Ascending aorta (tissue), 2 donors: ENCODE measurements at regions not wholly inside any gene's neighbourhood (a gene's known extent, or its start where the extent isn't known, plus 50 kb on each side); places are given as distances from the start of the nearest gene placed in this dataset.
A peak's percentile ranks its signal among the peaks of the same experiment; 100 is the strongest.
"Not testable (repeated sequence)": the region's sequence is repeated elsewhere in the genome, so short reads cannot be mapped to it uniquely, and the experiment has no call there.

ENCODE experiments used
- DNase-seq, 2 donors: peaks; one replicate each; pipeline ENCODE4 v3.0.0-alpha.2; 2019; ENCODE audit warnings: low spot score in 2 of 2
- H3K27ac ChIP-seq, 2 donors: fragments of 200-600 bp; sonication (generic); one replicate each; pipeline ENCODE4 v1.5.1; 2016 to 2017; ENCODE audit warnings: mild to moderate bottlenecking in 1 of 2
- H3K27me3 ChIP-seq: fragments of 200-600 bp; sonication (generic); one replicate; pipeline ENCODE4 v1.5.1; 2017
- H3K36me3 ChIP-seq, 2 donors: fragments of 200-600 bp; sonication (generic); one replicate each; pipeline ENCODE4 v1.5.1; 2016
- H3K4me1 ChIP-seq, 2 donors: fragments of 200-600 bp; sonication (generic); one replicate each; pipeline ENCODE4 v1.5.1; 2016 to 2017; ENCODE audit warnings: mild to moderate bottlenecking in 1 of 2
- H3K4me3 ChIP-seq, 2 donors: fragments of 200-600 bp; sonication (generic); one replicate each; pipeline ENCODE4 v1.5.1; 2016 to 2017; ENCODE audit warnings: mild to moderate bottlenecking in 1 of 2
- H3K9me3 ChIP-seq, 2 donors: fragments of 200-600 bp; sonication (generic); one replicate each; pipeline ENCODE4 v1.5.1; 2016
- intact Hi-C: fragments of 100-400 bp; cut with DNase I; formaldehyde crosslinking; loops from one replicate; pipeline ENCODE4 v1.15.1; 2023
- TF ChIP-seq, protein P1 (sequence below), 3 experiments: fragments of 200-600 bp in 2 of 3; fragments of 450-650 bp in 1 of 3; sonication (generic) in 2 of 3; IDR thresholded peaks; one replicate each; pipeline ENCODE4 v1.5.1; 2016 to 2019; ENCODE audit warnings: antibody characterized with exemption in 3 of 3, mild to moderate bottlenecking in 1 of 3, moderate library complexity in 1 of 3

DNA sequence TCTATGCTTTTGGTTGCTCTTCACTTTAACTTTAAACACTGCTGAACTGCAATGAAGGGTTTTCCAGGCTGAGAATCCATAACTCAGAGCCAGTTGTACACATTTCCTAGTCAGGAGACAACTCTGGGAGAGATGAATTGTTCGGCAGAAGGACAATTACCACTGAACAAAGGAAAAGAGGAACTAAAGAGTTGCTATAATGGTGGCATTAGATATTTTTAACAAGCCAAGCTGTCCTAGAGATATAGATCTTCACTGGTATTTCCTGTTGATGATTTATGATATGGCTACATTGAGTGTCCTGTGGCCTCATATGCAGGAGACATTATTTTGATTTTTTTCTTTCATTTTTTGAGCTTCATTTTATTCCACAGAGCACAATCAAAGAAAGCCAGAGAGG, 219.1 kb upstream of the PCSK5 start:
- Histone ChIP-seq H3K4me1 (no peaks in the 10 kb centered on the region), H3K4me3 (no peak overlapping the region), H3K9me3 (peaks cover 0 to 5% of the 10 kb centered on the region in 2 donors), H3K27me3 (no peaks in the 10 kb centered on the region), H3K36me3 (no peaks in the 10 kb centered on the region), H3K27ac (no peak overlapping the region)
- intact Hi-C loops, result no loop called here
- no peak for DNase-seq
- TF ChIP-seq, protein P1, sequence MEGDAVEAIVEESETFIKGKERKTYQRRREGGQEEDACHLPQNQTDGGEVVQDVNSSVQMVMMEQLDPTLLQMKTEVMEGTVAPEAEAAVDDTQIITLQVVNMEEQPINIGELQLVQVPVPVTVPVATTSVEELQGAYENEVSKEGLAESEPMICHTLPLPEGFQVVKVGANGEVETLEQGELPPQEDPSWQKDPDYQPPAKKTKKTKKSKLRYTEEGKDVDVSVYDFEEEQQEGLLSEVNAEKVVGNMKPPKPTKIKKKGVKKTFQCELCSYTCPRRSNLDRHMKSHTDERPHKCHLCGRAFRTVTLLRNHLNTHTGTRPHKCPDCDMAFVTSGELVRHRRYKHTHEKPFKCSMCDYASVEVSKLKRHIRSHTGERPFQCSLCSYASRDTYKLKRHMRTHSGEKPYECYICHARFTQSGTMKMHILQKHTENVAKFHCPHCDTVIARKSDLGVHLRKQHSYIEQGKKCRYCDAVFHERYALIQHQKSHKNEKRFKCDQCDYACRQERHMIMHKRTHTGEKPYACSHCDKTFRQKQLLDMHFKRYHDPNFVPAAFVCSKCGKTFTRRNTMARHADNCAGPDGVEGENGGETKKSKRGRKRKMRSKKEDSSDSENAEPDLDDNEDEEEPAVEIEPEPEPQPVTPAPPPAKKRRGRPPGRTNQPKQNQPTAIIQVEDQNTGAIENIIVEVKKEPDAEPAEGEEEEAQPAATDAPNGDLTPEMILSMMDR (IDR thresholded peaks at IDR 0.05), result no peak

DNA sequence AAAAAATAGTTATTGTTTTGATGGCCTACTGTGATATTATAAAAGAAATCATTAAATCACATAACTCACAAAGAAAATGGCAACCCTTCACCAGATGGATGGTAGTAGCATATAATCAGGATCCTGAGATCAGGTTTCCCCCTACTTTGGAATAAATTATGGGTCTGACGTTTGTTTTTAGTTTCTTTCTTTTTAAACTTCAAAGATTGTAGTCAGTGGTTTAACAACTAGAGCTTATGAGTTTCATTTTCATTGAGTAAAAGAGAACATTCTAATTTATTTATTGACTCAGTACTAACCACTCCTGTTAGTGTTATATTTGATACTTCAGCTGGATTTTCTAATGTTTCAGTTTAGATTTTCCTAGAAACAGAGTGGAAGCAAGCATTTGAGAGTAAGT, 218.0 kb upstream of the PCSK5 start:
- Histone ChIP-seq H3K36me3 (no peaks in the 10 kb centered on the region), H3K27ac (peak overlapping the region in 1 of 2 donors; percentile 39), H3K4me1 (no peaks in the 10 kb centered on the region), H3K4me3 (no peak overlapping the region), H3K9me3 (peaks cover 0 to 5% of the 10 kb centered on the region in 2 donors), H3K27me3 (no peaks in the 10 kb centered on the region)
- intact Hi-C loops, result no loop called here
- DNase-seq, result no peak
- TF ChIP-seq, protein P1 (IDR thresholded peaks at IDR 0.05), result no peak

DNA sequence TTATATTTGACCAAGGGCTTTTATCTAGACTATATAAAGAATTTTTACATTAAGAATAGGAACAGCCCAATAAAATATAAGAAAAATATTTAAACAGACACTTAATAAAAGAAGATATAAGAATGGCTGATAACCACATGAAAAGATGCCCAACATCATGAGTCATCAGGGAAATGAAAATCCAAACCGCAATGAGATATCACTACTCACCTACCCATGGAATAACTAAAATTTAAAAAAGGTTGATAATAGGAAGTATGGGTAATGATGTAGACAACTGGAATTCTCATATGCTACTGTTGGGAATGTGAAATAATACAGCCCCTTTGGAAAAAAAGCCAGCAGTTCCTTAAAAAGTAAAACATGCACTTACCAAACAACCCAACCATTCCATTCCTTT, 206.9 kb upstream of the PCSK5 start:
- no peaks in the 10 kb centered on the region for H3K27me3 ChIP-seq
- no peaks in the 10 kb centered on the region for H3K4me1 ChIP-seq
- no peak overlapping the region for H3K27ac ChIP-seq
- no peak for DNase-seq
- H3K4me3 ChIP-seq, result no peak overlapping the region
- no peaks in the 10 kb centered on the region for H3K36me3 ChIP-seq
- TF ChIP-seq, protein P1 (IDR thresholded peaks at IDR 0.05), result no peak
- intact Hi-C loops, result no loop called here
- H3K9me3 ChIP-seq, result no peaks in the 10 kb centered on the region

DNA sequence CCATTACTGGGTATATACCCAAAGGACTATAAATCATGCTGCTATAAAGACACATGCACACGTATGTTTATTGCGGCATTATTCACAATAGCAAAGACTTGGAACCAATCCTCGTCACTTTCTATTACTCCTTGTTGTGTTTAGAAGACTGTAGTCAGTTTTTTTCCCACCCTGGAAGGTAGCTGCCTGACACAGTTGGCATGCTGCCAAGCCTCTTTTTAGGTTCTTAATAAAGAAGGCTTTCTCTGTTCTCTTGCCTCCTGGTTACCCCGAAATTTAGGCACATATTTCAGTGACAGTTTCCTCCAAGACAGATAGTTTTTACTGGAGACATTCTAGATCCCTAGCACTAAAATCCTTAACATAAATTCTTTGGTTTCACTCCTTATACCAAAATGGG, 205.4 kb upstream of the PCSK5 start:
- H3K27me3 ChIP-seq, result no peaks in the 10 kb centered on the region
- intact Hi-C loops, result no loop called here

DNA sequence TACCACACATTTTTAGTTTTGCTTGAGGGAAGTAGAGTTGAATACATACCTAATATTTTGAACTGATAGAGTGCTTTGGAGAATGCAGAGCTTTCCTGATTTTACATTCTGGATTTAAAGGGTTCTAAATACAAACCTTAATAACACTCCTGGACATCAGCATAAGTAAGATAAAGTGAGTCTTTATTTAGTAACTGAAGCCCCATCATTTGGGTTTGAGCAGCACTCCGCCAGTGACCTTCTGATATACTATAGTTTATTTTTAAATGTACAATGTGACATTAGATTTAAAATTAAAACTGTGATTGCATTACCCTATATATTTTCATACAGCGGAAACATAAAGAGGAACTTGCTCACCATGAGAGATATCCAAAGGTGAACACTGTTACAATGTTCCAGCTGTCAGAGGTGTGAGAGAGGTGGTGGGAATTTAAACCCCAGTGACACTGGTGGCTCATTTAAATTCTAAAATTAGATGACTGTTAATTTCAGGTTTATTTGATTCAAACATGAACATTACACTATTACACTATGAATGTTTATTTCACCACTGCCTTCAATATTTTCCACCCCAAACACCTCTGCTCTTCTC, 203.0 kb upstream of the PCSK5 start:
- H3K27ac ChIP-seq, result no peak overlapping the region
- H3K9me3 ChIP-seq, result no peaks in the 10 kb centered on the region
- no peak overlapping the region for H3K4me3 ChIP-seq
- no peak for DNase-seq
- H3K4me1 ChIP-seq, result no peaks in the 10 kb centered on the region
- intact Hi-C loops, result no loop called here
- H3K27me3 ChIP-seq, result no peaks in the 10 kb centered on the region
- TF ChIP-seq, protein P1 (IDR thresholded peaks at IDR 0.05), result no peak
- H3K36me3 ChIP-seq, result no peaks in the 10 kb centered on the region

More for the DNA sequence above, 205.4 kb upstream of the PCSK5 start:
- no peaks in the 10 kb centered on the region for H3K9me3 ChIP-seq
- no peak overlapping the region for H3K4me3 ChIP-seq
- no peak overlapping the region for H3K27ac ChIP-seq
- no peaks in the 10 kb centered on the region for H3K4me1 ChIP-seq
- H3K36me3 ChIP-seq, result no peaks in the 10 kb centered on the region
- TF ChIP-seq, protein P1 (IDR thresholded peaks at IDR 0.05), result no peak
- DNase-seq, result no peak

DNA sequence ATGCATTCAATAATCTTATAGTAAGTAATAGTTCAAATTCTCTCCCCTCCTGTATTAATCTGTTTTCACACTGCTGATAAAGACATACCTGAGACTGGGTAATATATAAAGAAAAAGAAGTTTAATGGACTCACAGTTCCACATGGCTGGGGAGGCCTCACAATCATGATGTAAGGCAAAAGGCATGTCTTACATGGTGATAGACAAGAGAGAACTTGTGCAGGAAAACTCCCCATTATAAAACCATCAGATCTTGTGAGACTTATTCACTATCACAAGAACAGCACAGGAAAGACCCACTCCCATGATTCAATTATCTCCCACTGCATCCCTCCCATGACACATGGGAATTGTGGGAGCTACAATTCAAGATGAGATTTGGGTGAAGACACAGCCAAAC, 199.9 kb upstream of the PCSK5 start:
- DNase-seq, intact Hi-C loops, H3K9me3 ChIP-seq: not testable (repeated sequence)

More for the DNA sequence above, 199.9 kb upstream of the PCSK5 start:
- H3K27ac ChIP-seq, H3K27me3 ChIP-seq, H3K4me1 ChIP-seq, H3K4me3 ChIP-seq, H3K36me3 ChIP-seq: not testable (repeated sequence)
